HL-60/S4 treated with phorbol 12-myristate 13-acetate at 8.2 ng/mL for 4 days and 3 days (cell line): ENCODE measurements at regions not wholly inside any gene's neighbourhood (a gene's known extent, or its start where the extent isn't known, plus 50 kb on each side); places are given as distances from the start of the nearest gene placed in this dataset.

Experiments
- in situ Hi-C: fragments of 300-500 bp; cut with MboI; formaldehyde crosslinking; loops from 2 replicates; pipeline ENCODE4 v1.15.0; 2022; ENCODE audit warnings: low sequenced_read_pairs

DNA sequence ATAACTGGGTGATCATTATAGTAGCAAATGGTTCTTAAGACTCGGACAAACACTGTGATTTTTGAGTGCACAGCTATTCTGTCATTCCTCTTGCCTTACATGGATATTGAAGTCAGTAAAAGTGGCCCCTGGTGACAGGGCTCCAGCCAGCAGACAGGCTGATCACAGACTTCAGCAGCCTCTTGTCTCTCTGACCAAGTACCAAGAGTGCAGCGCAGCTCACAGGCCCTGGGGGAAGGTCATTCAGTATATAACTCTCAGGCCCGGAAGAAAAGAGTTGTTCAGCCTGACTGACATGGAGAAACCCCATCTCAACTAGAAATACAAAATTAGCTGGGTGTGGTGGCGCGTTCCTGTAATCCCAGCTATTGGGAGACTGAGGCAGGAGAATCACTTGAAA is 202.6 kb downstream of the HRH4 start:
- in situ Hi-C loops, result no loop called here

- in situ Hi-C loops, result no loop called here
Measured at GRCh38 chr18:24669015-24669414, 208.6 kb downstream of the HRH4 start.

GRCh38 chr18:24669502-24669901 is 209.1 kb downstream of the HRH4 start:
- in situ Hi-C loops, result no loop called here

- in situ Hi-C loops, result no loop called here
Measured at GRCh38 chr18:24672165-24672941, 211.9 kb downstream of the HRH4 start.

GRCh38 chr18:24674200-24674599 is 213.8 kb downstream of the HRH4 start:
- in situ Hi-C loops, result no loop called here

DNA sequence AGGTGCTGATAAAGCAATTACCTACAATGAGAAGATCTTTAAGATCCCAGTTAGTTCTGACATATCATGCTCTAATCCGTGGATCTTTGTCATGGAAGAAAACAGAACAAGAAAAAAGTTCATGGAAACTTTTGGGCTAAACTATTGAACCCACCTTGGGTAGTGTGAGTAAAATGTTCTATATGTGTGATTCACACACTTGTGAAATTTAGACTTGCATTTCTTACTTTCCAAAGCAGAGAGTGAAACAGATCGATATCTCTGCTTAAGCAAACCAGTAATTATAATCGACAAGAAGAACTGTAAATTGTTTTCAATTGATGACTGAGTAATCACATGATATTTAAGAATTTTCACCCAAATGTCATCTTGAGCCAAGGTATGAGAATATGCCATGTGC is 214.2 kb downstream of the HRH4 start:
- in situ Hi-C loops, result no loop called here

GRCh38 chr18:24677011-24677410 is 216.6 kb downstream of the HRH4 start:
- in situ Hi-C loops, result no loop called here

DNA sequence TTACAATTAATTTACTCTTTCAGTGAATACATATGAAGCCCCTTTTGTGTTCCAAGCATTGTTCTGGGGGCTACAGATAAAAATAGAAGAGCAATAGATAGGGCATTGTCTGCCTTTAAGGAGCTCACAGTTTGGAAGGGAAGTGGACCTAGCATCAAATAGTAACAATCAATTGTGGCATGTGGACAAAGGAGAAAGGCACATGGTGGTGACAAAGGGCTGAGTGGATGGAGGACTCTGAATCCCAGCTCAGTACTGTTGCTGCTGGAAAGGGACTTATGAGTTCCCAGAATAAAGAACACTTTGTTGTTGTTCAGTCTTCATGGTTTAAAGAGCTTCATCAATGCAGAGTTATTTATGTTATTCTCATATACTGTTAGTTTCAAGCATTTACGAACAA is 217.7 kb downstream of the HRH4 start:
- in situ Hi-C loops, result no loop called here

- in situ Hi-C loops, result no loop called here
Measured at GRCh38 chr18:24678626-24679025, 218.2 kb downstream of the HRH4 start.

DNA sequence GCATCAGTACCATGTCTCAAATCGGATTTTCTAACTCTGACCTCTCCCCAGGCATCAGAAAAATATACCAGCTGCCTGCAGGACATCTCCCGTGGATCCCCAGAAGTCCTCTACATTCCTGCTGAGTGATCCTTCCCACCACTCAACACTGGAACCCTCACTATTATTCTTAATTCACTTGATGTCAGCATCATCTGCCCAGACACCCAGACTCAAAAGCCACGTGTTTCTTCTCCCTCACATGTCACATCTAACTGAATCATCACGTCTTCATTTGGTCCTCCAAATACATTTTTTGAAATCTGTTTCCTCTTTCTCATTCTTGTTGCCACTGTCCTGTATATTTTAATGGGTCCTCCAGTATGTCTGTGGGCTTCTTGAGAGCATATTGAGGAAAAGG is 218.6 kb downstream of the HRH4 start:
- in situ Hi-C loops, result no loop called here

DNA sequence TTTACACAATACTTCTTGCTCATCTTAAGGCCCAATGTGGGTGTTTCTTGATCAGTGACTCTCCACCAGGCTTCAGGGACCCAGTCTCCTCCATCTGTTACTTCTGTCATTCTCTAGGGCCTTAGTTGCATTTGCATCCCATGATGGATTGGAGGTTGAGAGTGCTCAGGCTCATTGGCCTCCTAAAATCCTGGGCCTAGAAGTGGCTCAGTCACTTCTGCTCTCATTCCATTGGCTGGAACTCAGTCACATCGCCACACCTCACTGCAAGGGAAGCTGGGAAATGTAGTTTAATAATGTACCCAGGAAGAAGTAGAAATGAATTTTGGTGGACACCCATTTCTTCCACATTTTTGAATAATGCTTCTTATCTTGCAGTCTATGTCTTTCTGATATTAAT is 223.5 kb downstream of the HRH4 start:
- in situ Hi-C loops, result no loop called here

- in situ Hi-C loops, result no loop called here
Measured at GRCh38 chr18:24685254-24685959, 225.0 kb downstream of the HRH4 start.

DNA sequence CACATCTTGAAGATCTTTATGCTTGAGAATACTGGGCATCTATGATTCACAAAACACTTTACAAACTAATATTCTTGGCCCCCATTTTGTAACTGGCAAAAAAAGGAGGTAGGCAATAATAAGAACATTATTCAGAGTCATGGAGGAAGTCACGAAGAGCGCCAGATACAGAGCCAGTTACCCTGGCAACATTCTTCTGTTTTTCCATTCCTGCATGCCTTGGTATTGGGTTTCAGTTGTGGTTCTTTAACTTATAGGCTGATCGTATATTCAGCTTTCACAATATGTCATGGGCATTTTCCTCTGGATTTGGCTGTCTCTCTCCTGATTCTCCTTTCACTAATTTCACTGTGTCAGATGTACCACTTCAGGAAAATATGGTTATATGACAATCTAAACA is 234.7 kb downstream of the HRH4 start:
- in situ Hi-C loops, result no loop called here

- in situ Hi-C loops, result no loop called here
Measured at GRCh38 chr18:24702001-24702515, 241.6 kb downstream of the HRH4 start.

DNA sequence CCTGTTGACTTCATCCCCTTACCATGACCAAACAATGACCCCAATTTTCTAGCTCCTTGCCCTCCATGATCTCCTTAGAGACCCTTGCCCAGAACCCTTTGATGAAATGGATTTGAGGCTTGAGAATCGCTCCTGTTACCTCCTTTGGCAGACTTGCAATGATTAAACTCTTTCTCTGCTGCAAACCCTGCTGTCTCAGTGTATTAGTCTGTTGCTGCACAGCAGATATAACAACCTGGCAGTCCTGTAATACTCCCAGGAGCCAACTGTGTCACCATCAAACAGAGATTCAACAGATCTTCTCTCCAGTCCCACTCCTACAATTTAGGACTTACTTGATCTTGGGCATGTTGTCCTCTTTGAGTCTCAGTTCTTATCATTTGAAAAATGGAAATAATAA is 242.9 kb downstream of the HRH4 start:
- in situ Hi-C loops, result no loop called here

DNA sequence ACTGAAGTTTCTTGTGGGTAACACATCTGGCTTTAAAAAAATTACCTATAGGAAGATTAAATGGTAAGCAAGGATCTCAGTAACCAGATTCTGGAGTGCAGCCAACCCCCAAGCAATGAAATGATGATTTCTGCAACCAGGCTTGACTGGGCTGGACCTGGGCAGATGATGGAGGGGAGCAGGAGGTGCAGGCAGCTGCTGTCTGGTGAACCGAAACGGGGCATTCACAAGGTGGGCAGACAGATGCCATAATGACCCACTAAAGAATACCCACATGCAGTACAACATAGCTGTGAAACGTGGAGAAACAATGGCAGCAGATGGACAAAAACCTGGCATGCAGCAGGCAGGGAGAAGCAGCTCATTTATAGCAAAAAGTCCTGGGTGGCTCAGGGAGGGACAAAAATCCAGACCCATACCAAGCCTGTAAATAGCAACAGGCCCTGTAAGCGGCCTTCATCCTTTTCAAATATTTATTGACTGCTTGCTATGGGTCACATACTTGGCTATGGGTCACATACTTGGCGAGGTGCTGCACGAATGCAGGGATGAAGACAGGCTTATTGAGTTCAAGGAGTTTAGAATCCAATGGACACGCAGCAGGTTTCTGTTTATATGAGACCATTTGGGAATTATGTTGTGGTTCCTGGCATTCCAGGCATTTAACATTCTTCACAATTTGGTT is 244.7 kb downstream of the HRH4 start:
- in situ Hi-C loops, result no loop called here

DNA sequence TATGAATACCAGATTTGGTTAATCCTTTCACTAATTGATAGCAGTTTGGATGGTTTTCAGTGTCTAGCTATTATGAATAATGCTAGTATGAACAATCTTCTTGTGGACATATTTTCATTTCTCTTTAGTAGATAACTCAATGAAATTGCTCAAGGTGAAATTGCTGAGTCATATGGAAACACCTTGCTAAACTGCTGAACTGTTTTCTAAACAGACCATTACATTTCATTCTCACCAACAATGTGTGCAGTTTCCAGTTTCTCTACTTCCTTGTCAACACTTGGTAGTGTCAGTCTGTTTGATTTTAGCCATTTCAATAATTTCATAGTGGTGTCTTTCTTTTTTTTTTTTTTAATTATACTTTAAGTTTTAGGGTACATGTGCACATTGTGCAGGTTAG is 250.0 kb downstream of the HRH4 start:
- in situ Hi-C loops, result no loop called here

- in situ Hi-C loops, result no loop called here
Measured at GRCh38 chr18:24719791-24720190, 259.4 kb downstream of the HRH4 start.

GRCh38 chr18:24721388-24721787 is 261.0 kb downstream of the HRH4 start:
- in situ Hi-C loops, result no loop called here

DNA sequence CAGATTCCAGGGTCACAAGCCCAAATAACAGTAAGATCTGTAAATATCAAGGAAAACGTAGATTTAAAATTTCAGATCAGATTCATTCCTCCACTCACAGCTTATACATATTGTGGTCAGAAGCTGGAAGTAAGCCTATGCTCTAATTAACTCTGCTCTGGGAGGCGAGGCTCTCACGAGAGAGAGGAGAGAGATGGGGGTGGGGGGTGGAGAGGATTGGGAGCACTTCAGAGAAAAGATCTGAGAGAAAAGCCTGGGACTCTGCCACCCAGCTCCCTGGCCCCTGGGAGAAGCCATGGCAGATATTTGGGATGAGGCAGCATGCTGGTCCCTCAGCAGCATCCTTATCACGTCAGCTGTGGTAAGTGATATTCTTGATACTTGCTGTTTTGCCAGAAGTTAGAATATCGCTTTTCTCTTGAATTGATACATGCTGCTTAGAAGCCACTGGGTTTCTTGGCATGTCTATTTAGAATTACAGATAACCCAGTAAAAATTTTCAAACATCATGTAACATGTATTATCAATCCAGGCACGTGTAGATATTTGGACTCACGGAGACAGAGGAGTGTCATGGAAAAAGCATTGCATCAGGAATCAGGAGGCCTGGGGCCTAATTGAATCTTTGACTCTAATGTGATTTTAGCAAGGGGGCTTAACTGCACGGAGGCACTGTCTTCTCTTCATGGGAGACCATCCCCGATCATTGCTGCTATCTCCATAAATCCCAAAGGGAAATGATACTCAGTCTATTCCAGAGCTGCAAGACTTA is 265.4 kb downstream of the HRH4 start:
- in situ Hi-C loops, result loop anchor here (25.0 kb wide), 1 partner anchor 364 kb away; no protein-coding TSS in a partner anchor
